SK-N-SH treated with all-trans-retinoic acid at 6 μM for 48 hours (cell line): ENCODE measurements at regions not wholly inside any gene's neighbourhood (a gene's known extent, or its start where the extent isn't known, plus 50 kb on each side); places are given as distances from the start of the nearest gene placed in this dataset.

Experiments
- ATAC-seq: fragments of 200-7000 bp; cut with Tn5 transposase; 3 replicates; pipeline ENCODE4 v1.9.1; 2020; ENCODE audit warnings: mild to moderate bottlenecking, moderate library complexity
- ARNTL ChIP-seq: fragments of 450-650 bp; formaldehyde crosslinking; IDR thresholded peaks from 2 replicates; pipeline ENCODE4 v1.5.0; 2020; ENCODE audit warnings: low read depth, mild to moderate bottlenecking, moderate library complexity, borderline replicate concordance
- BACH2 ChIP-seq: fragments of 250-450 bp; sonication (Bioruptor Pico); IDR thresholded peaks from 2 replicates; pipeline ENCODE4 v1.9.0; 2021; ENCODE audit warnings: mild to moderate bottlenecking, borderline replicate concordance
- CSDC2 ChIP-seq: fragments of 250-450 bp; sonication (Bioruptor Pico); IDR thresholded peaks from 2 replicates; pipeline ENCODE4 v1.5.0; 2020; ENCODE audit warnings: mild to moderate bottlenecking, moderate library complexity
- GLIS3 ChIP-seq: fragments of 250-450 bp; sonication (Bioruptor Pico); IDR thresholded peaks from 2 replicates; pipeline ENCODE4 v1.5.0; 2020; ENCODE audit warnings: mild to moderate bottlenecking, moderate library complexity
- ISL1 ChIP-seq: fragments of 250-450 bp; sonication (Bioruptor Pico); IDR thresholded peaks from 2 replicates; pipeline ENCODE4 v2.1.2; 2022; ENCODE audit warnings: mild to moderate bottlenecking, moderate library complexity
- PPARA ChIP-seq: fragments of 250-450 bp; sonication (Bioruptor Pico); IDR thresholded peaks from 2 replicates; pipeline ENCODE4 v1.5.0; 2020; ENCODE audit warnings: mild to moderate bottlenecking, borderline replicate concordance
- RARB ChIP-seq: fragments of 250-450 bp; sonication (Bioruptor Pico); IDR thresholded peaks from 2 replicates; pipeline ENCODE4 v1.8.0; 2021; ENCODE audit warnings: mild to moderate bottlenecking, moderate library complexity
- SNAI2 ChIP-seq: fragments of 250-450 bp; sonication (Bioruptor Pico); IDR thresholded peaks from 2 replicates; pipeline ENCODE4 v1.5.0; 2020; ENCODE audit warnings: mild to moderate bottlenecking, moderate library complexity
- TCF4 ChIP-seq: fragments of 250-450 bp; sonication (Bioruptor Pico); IDR thresholded peaks from 2 replicates; pipeline ENCODE4 v1.8.0; 2021; ENCODE audit warnings: mild to moderate bottlenecking, moderate library complexity, borderline replicate concordance
- TOX ChIP-seq: fragments of 250-450 bp; sonication (Bioruptor Pico); IDR thresholded peaks from 2 replicates; pipeline ENCODE4 v1.8.0; 2021; ENCODE audit warnings: mild to moderate bottlenecking, moderate library complexity, borderline replicate concordance
- ZC3H10 ChIP-seq: fragments of 250-450 bp; sonication (Bioruptor Pico); IDR thresholded peaks from 2 replicates; pipeline ENCODE4 v1.5.1; 2021; ENCODE audit warnings: mild to moderate bottlenecking, moderate library complexity
- ZFP3 ChIP-seq: fragments of 250-450 bp; sonication (Bioruptor Pico); IDR thresholded peaks from 2 replicates; pipeline ENCODE4 v1.5.0; 2020; ENCODE audit warnings: mild to moderate bottlenecking, moderate library complexity
- ZFP30 ChIP-seq: fragments of 450-650 bp; formaldehyde crosslinking; IDR thresholded peaks from 2 replicates; pipeline ENCODE4 v1.5.0; 2022; ENCODE audit warnings: mild to moderate bottlenecking, moderate library complexity
- ZNF565 ChIP-seq: fragments of 450-650 bp; formaldehyde crosslinking; conservative IDR thresholded peaks from 2 replicates; pipeline ENCODE4 v1.5.0; 2020; ENCODE audit warnings: low read depth, mild to moderate bottlenecking, moderate library complexity
- ZNF8 ChIP-seq: fragments of 450-650 bp; formaldehyde crosslinking; IDR thresholded peaks from 2 replicates; pipeline ENCODE4 v1.5.0; 2020; ENCODE audit warnings: mild to moderate bottlenecking, moderate library complexity
- TF ChIP-seq, protein P1 (sequence below): fragments of 250-450 bp; sonication (Bioruptor Pico); IDR thresholded peaks from 2 replicates; pipeline ENCODE4 v1.5.0; 2020; ENCODE audit warnings: mild to moderate bottlenecking, moderate library complexity
- TF ChIP-seq, protein P2 (sequence below): fragments of 250-450 bp; sonication (Bioruptor Pico); IDR thresholded peaks from 2 replicates; pipeline ENCODE4 v1.8.0; 2020; ENCODE audit warnings: mild to moderate bottlenecking, moderate library complexity, borderline replicate concordance
- TF ChIP-seq, protein P3 (sequence below): fragments of 250-450 bp; sonication (Bioruptor Pico); IDR thresholded peaks from 2 replicates; pipeline ENCODE4 v1.5.1; 2021; ENCODE audit warnings: mild to moderate bottlenecking, moderate library complexity
- TF ChIP-seq, protein P4 (sequence below): fragments of 250-450 bp; sonication (Bioruptor Pico); IDR thresholded peaks from 2 replicates; pipeline ENCODE4 v1.5.1; 2020; ENCODE audit warnings: low read depth, mild to moderate bottlenecking, moderate library complexity

DNA sequence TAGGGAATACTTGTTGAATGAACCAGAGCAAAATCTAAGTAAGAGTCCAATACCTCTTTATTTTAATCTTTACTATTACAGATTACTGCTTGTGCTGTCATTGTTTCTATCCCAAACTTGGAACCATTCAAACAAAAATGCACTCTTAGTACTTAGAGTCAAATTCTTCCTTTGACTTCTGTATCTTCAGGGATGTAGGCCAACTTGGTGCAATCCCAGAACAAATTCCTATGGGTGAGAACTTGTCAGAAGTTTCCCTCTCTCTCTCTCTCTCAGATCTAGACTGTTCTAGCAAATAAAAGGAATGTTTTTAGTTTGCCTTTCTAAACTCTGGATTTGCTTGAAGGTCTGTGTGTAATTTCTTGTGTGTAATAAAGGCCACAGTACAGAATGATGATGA is 329.0 kb upstream of the TMTC4 start:
- TF ChIP-seq, protein P1, sequence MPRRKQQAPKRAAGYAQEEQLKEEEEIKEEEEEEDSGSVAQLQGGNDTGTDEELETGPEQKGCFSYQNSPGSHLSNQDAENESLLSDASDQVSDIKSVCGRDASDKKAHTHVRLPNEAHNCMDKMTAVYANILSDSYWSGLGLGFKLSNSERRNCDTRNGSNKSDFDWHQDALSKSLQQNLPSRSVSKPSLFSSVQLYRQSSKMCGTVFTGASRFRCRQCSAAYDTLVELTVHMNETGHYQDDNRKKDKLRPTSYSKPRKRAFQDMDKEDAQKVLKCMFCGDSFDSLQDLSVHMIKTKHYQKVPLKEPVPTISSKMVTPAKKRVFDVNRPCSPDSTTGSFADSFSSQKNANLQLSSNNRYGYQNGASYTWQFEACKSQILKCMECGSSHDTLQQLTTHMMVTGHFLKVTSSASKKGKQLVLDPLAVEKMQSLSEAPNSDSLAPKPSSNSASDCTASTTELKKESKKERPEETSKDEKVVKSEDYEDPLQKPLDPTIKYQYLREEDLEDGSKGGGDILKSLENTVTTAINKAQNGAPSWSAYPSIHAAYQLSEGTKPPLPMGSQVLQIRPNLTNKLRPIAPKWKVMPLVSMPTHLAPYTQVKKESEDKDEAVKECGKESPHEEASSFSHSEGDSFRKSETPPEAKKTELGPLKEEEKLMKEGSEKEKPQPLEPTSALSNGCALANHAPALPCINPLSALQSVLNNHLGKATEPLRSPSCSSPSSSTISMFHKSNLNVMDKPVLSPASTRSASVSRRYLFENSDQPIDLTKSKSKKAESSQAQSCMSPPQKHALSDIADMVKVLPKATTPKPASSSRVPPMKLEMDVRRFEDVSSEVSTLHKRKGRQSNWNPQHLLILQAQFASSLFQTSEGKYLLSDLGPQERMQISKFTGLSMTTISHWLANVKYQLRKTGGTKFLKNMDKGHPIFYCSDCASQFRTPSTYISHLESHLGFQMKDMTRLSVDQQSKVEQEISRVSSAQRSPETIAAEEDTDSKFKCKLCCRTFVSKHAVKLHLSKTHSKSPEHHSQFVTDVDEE (CRISPR knock-in tag) = no peak
- TF ChIP-seq SNAI2 (CRISPR knock-in tag) = no peak
- TF ChIP-seq ISL1 (CRISPR knock-in tag) = no peak
- TF ChIP-seq ARNTL (CRISPR knock-in tag) = no peak
- TF ChIP-seq CSDC2 (CRISPR knock-in tag) = no peak
- TF ChIP-seq GLIS3 (CRISPR knock-in tag) = no peak
- TF ChIP-seq, protein P2, sequence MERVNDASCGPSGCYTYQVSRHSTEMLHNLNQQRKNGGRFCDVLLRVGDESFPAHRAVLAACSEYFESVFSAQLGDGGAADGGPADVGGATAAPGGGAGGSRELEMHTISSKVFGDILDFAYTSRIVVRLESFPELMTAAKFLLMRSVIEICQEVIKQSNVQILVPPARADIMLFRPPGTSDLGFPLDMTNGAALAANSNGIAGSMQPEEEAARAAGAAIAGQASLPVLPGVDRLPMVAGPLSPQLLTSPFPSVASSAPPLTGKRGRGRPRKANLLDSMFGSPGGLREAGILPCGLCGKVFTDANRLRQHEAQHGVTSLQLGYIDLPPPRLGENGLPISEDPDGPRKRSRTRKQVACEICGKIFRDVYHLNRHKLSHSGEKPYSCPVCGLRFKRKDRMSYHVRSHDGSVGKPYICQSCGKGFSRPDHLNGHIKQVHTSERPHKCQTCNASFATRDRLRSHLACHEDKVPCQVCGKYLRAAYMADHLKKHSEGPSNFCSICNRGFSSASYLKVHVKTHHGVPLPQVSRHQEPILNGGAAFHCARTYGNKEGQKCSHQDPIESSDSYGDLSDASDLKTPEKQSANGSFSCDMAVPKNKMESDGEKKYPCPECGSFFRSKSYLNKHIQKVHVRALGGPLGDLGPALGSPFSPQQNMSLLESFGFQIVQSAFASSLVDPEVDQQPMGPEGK = no peak
- TF ChIP-seq TOX = no peak
- no peak for ATAC-seq

DNA sequence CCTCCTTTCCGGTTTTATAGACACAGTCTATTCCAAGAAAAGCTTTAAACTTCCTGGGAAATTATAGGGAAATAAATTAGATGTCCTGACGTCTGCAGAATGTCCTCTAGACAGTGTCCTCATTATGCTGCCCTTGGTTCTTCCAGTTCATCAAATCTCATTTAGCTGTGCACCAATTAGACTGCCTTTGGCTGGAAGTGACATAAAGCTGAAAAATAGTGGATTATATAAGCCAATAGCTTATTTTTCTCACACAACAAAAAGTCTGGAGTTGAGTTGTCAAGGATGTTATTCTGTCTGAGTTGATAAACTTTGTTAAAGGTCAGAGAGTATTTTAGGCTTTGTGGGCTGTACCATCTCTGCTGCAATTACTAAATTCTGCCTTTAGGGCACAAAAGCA is 314.8 kb upstream of the TMTC4 start:
- TF ChIP-seq PPARA (CRISPR knock-in tag) = no peak
- TF ChIP-seq CSDC2 (CRISPR knock-in tag) = no peak
- no peak for TF ChIP-seq ZFP3
- TF ChIP-seq ARNTL (CRISPR knock-in tag) = no peak
- no peak for TF ChIP-seq SNAI2 (CRISPR knock-in tag)
- no peak for ATAC-seq

DNA sequence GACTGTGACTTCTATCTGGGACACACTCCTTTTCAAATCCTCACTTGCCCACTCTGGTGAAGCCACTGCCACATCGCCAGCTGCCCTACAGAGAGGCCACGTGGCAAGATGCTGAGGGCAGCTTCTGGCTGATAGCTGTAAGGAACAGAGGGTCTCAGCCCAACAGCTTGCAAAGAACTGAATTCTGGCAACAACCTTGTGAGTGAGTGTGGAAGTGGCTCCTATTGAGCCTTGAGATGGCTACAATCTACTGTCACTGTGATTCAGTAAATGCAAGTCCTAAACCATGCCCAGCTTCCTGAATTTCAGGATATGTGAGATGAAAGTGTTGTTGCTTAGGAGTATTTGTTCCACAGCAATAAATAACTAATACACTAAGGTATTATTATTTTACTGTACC is 314.3 kb upstream of the TMTC4 start:
- ATAC-seq = no peak
- TF ChIP-seq, protein P3, sequence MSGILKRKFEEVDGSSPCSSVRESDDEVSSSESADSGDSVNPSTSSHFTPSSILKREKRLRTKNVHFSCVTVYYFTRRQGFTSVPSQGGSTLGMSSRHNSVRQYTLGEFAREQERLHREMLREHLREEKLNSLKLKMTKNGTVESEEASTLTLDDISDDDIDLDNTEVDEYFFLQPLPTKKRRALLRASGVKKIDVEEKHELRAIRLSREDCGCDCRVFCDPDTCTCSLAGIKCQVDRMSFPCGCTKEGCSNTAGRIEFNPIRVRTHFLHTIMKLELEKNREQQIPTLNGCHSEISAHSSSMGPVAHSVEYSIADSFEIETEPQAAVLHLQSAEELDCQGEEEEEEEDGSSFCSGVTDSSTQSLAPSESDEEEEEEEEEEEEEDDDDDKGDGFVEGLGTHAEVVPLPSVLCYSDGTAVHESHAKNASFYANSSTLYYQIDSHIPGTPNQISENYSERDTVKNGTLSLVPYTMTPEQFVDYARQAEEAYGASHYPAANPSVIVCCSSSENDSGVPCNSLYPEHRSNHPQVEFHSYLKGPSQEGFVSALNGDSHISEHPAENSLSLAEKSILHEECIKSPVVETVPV = no peak
- TF ChIP-seq ISL1 (CRISPR knock-in tag) = no peak

DNA sequence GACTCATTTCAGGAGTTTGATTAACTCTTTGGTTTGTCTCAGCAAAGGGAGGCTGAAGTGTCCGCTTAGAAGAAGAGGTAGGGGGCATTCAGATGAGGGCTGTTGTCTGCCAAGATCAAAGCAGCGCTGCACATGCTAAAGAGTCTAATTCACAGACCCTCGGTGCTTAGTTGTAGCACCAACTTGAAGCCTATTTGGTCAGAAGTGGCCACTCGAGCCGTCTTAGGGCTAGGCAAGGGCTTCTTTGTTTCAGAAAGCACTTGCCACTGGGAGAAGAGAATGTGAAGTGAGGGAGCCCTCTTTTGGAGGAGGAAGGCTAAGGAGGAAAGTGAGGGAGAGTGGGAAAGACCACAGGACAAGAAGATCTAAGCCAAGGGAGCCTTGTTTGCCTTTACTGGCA is 313.4 kb upstream of the TMTC4 start:
- TF ChIP-seq, protein P3 = no peak
- TF ChIP-seq ARNTL (CRISPR knock-in tag) (no peak), CSDC2 (CRISPR knock-in tag) (no peak), ZNF565 (no peak), TCF4 (no peak), ZFP30 (CRISPR knock-in tag) (no peak), ZFP3 (no peak), ZNF8 (CRISPR knock-in tag) (no peak), SNAI2 (CRISPR knock-in tag) (no peak), TOX (no peak), BACH2 (CRISPR knock-in tag) (no peak), ZC3H10 (CRISPR knock-in tag) (no peak), RARB (CRISPR knock-in tag) (no peak), PPARA (CRISPR knock-in tag) (no peak)
- TF ChIP-seq, protein P4, sequence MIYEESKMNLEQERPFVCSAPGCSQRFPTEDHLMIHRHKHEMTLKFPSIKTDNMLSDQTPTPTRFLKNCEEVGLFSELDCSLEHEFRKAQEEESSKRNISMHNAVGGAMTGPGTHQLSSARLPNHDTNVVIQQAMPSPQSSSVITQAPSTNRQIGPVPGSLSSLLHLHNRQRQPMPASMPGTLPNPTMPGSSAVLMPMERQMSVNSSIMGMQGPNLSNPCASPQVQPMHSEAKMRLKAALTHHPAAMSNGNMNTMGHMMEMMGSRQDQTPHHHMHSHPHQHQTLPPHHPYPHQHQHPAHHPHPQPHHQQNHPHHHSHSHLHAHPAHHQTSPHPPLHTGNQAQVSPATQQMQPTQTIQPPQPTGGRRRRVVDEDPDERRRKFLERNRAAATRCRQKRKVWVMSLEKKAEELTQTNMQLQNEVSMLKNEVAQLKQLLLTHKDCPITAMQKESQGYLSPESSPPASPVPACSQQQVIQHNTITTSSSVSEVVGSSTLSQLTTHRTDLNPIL (CRISPR knock-in tag) = no peak
- TF ChIP-seq, protein P2 = no peak
- TF ChIP-seq, protein P1 (CRISPR knock-in tag) = no peak
- ATAC-seq = peak; percentile 65; the same call in 2 of the 3 replicates
